ENCODE measurements at regions not wholly inside any gene's neighbourhood (a gene's known extent, or its start where the extent isn't known, plus 50 kb on each side); places are given as distances from the start of the nearest gene placed in this dataset.

- Histone ChIP-seq H3K9me3 (no peaks in the 10 kb centered on the region), H3K4me3 (ENCODE audit: low read depth in 2 of 2, low read length in 1 of 2) (no peak overlapping the region), H3F3A (replicated peaks; ENCODE audit: insufficient read depth) (no peaks in the 10 kb centered on the region), H3K9me2 (no peaks in the 10 kb centered on the region), H3K79me2 (ENCODE audit: insufficient read depth) (no peaks in the 10 kb centered on the region), H3K9ac (no peak overlapping the region), H3K27me3 (ENCODE audit: insufficient read depth) (no peaks in the 10 kb centered on the region), H2AFZ (ENCODE audit: low read depth) (no peak overlapping the region), H3K36me3 (replicated peaks in 1 of 2; ENCODE audit: control insufficient read depth in 1 of 2, insufficient read depth in 2 of 2, low read length in 1 of 2) (no peaks in the 10 kb centered on the region), H3K4me2 (no peak overlapping the region), H3K4me1 (ENCODE audit: control insufficient read depth in 1 of 2, insufficient read depth in 2 of 2, low read depth in 1 of 2, low read length in 1 of 2) (no peaks in the 10 kb centered on the region), H3K27ac (ENCODE audit: low read depth in 2 of 2, low read length in 1 of 2) (no peak overlapping the region), H4K20me1 (ENCODE audit: insufficient read depth) (no peaks in the 10 kb centered on the region)
- DNase-seq: no peak
- TF ChIP-seq ZBTB33 (IDR thresholded peaks at IDR 0.05; ENCODE audit: borderline replicate concordance, low read depth) (no peak), GABPA (IDR thresholded peaks at IDR 0.05; ENCODE audit: low read depth) (no peak), TAF1 (IDR thresholded peaks at IDR 0.05; ENCODE audit: borderline replicate concordance, low read depth, low read length) (no peak), MAX (IDR thresholded peaks at IDR 0.05; ENCODE audit: low read depth) (no peak), NRF1 (IDR thresholded peaks at IDR 0.05; ENCODE audit: low read depth, low read length) (no peak), SIN3A (IDR thresholded peaks at IDR 0.05; ENCODE audit: borderline replicate concordance, low read depth, low read length) (no peak), NFIC (IDR thresholded peaks at IDR 0.05; ENCODE audit: borderline replicate concordance) (no peak), ELF1 (IDR thresholded peaks at IDR 0.05) (no peak), TEAD4 (IDR thresholded peaks at IDR 0.05; ENCODE audit: borderline replicate concordance, insufficient read depth) (no peak), RXRA (IDR thresholded peaks at IDR 0.05; ENCODE audit: borderline replicate concordance, low read depth) (no peak), FOSL2 (IDR thresholded peaks at IDR 0.05; ENCODE audit: borderline replicate concordance, low read depth) (no peak), PBX3 (IDR thresholded peaks at IDR 0.05) (no peak)
- ChIA-PET CTCF (no interaction called here), POLR2A (no interaction called here)
- WGBS (ENCODE audit: low lambda C conversion rate): 29% methylated on average over 7 of the region's 8 CpGs
These were observed 813.7 kb upstream of the CNTN5 start for GRCh38 chr11:98207086-98207485.

GRCh38 chr11:98227278-98227677 is 793.5 kb upstream of the CNTN5 start:
- Histone ChIP-seq H3K79me2 (ENCODE audit: insufficient read depth) (no peaks in the 10 kb centered on the region), H3K9me3 (no peaks in the 10 kb centered on the region), H3K27ac (ENCODE audit: low read depth in 2 of 2, low read length in 1 of 2) (no peak overlapping the region), H3K9ac (no peak overlapping the region), H4K20me1 (ENCODE audit: insufficient read depth) (no peaks in the 10 kb centered on the region), H3K4me1 (ENCODE audit: control insufficient read depth in 1 of 2, insufficient read depth in 2 of 2, low read depth in 1 of 2, low read length in 1 of 2) (no peaks in the 10 kb centered on the region), H2AFZ (ENCODE audit: low read depth) (no peak overlapping the region), H3K9me2 (no peaks in the 10 kb centered on the region), H3K4me2 (no peak overlapping the region), H3K4me3 (ENCODE audit: low read depth in 2 of 2, low read length in 1 of 2) (no peak overlapping the region), H3K36me3 (replicated peaks in 1 of 2; ENCODE audit: control insufficient read depth in 1 of 2, insufficient read depth in 2 of 2, low read length in 1 of 2) (no peaks in the 10 kb centered on the region), H3K27me3 (ENCODE audit: insufficient read depth) (no peaks in the 10 kb centered on the region), H3F3A (replicated peaks; ENCODE audit: insufficient read depth) (no peaks in the 10 kb centered on the region)
- TF ChIP-seq ZBTB33 (IDR thresholded peaks at IDR 0.05; ENCODE audit: borderline replicate concordance, low read depth): no peak
- no peak for TF ChIP-seq RXRA (IDR thresholded peaks at IDR 0.05; ENCODE audit: borderline replicate concordance, low read depth)
- TF ChIP-seq ELF1 (IDR thresholded peaks at IDR 0.05): no peak
- no peak for TF ChIP-seq IRF3 (IDR thresholded peaks at IDR 0.05; ENCODE audit: low read depth, low read length)
- no peak for TF ChIP-seq MXI1 (IDR thresholded peaks at IDR 0.05; ENCODE audit: low read depth, low read length)
- ChIA-PET CTCF (no interaction called here), POLR2A (no interaction called here)
- WGBS (ENCODE audit: low lambda C conversion rate): 2% methylated on average over 1 of the region's 1 CpG
- no peak for DNase-seq

Data from SK-N-SH (cell line).